ENCODE measurements at regions not wholly inside any gene's neighbourhood (a gene's known extent, or its start where the extent isn't known, plus 50 kb on each side); places are given as distances from the start of the nearest gene placed in this dataset.
"Not testable (repeated sequence)": the region's sequence is repeated elsewhere in the genome, so short reads cannot be mapped to it uniquely, and the experiment has no call there.

- Mint-ChIP-seq H3K9me3 (no peaks in the 10 kb centered on the region), H3K4me3 (no peak overlapping the region), H3K27ac (ENCODE audit: low read depth) (no peak overlapping the region), H3K36me3 (ENCODE audit: insufficient read depth) (no peaks in the 10 kb centered on the region), H3K4me1 (no peaks in the 10 kb centered on the region), H3K27me3 (peaks cover 11% of the 10 kb centered on the region)
- DNase-seq (ENCODE audit: low spot score in 2 of 2) (no peak), ATAC-seq (replicated peaks; ENCODE audit: extremely low read depth, poor library complexity, severe bottlenecking) (no peak)
Measured at GRCh38 chr2:136715146-136715545, 50.2 kb upstream of the THSD7B start.

GRCh38 chr2:136714452-136714951, 50.8 kb upstream of the THSD7B start:
- Mint-ChIP-seq H3K36me3 (ENCODE audit: insufficient read depth) (no peaks in the 10 kb centered on the region), H3K27ac (ENCODE audit: low read depth) (no peak overlapping the region), H3K4me1 (no peaks in the 10 kb centered on the region), H3K9me3 (no peaks in the 10 kb centered on the region), H3K27me3 (peaks cover 11% of the 10 kb centered on the region), H3K4me3 (no peak overlapping the region)
- no peak for DNase-seq (ENCODE audit: low spot score in 2 of 2)
- no peak for ATAC-seq (replicated peaks; ENCODE audit: extremely low read depth, poor library complexity, severe bottlenecking)

- Mint-ChIP-seq H3K4me1 (no peaks in the 10 kb centered on the region), H3K27me3 (peaks cover 11% of the 10 kb centered on the region), H3K4me3 (no peak overlapping the region), H3K9me3 (no peaks in the 10 kb centered on the region), H3K36me3 (ENCODE audit: insufficient read depth) (no peaks in the 10 kb centered on the region), H3K27ac (ENCODE audit: low read depth) (no peak overlapping the region)
- no peak for DNase-seq (ENCODE audit: low spot score in 2 of 2)
- ATAC-seq (replicated peaks; ENCODE audit: extremely low read depth, poor library complexity, severe bottlenecking): no peak
Measured at GRCh38 chr2:136713739-136714138, 51.6 kb upstream of the THSD7B start.

DNA sequence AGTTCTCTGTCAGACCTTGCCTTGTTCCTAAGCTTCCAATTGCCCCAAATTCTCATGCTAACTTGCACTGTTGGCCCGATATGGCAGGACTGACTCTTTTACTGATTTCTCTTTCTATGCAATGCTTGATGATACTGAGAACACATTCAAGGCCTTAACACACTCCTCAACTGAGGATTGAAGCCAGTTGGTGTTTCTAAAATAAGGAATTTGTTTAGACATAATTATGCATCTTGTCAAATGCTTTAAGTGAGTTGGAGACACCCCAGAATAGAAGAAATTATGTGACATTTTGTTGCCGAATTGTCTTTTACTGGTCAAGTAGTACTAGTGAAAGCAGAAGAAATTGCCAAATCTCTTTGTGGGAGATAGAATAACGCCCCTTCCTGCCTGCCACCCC, 60.0 kb upstream of the THSD7B start:
- peaks cover 7% of the 10 kb centered on the region for H3K9me3 Mint-ChIP-seq
- H3K4me1 Mint-ChIP-seq: no peaks in the 10 kb centered on the region
- no peak overlapping the region for H3K4me3 Mint-ChIP-seq
- H3K36me3 Mint-ChIP-seq (ENCODE audit: insufficient read depth): no peaks in the 10 kb centered on the region
- DNase-seq (ENCODE audit: low spot score in 2 of 2): no peak
- no peak for ATAC-seq (replicated peaks; ENCODE audit: extremely low read depth, poor library complexity, severe bottlenecking)
- no peak overlapping the region for H3K27ac Mint-ChIP-seq (ENCODE audit: low read depth)
- no peaks in the 10 kb centered on the region for H3K27me3 Mint-ChIP-seq

DNA sequence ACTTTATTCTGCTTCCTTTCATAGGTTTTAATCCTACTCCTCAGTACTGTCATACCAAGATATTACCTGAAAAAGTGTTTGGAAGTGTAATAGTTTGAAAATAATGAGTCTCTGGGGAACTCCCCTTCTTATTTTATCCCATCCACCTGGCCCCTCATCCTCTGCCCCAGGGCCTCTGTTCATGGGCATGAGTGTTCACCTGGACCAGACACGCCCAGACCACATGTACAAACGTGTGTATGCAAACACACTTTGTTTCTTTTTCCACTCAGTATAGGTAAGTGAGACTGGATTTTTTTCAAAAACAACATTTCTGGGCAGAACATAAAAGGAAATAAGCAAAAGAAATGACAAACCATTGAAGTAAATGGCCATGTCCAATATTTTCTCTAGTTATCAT, 62.1 kb upstream of the THSD7B start:
- Mint-ChIP-seq H3K27ac (ENCODE audit: low read depth) (no peak overlapping the region), H3K27me3 (no peaks in the 10 kb centered on the region), H3K4me3 (no peak overlapping the region), H3K9me3 (peaks cover 7% of the 10 kb centered on the region), H3K4me1 (no peaks in the 10 kb centered on the region), H3K36me3 (ENCODE audit: insufficient read depth) (no peaks in the 10 kb centered on the region)
- ATAC-seq (replicated peaks; ENCODE audit: extremely low read depth, poor library complexity, severe bottlenecking) (no peak), DNase-seq (ENCODE audit: low spot score in 2 of 2) (no peak)

DNA sequence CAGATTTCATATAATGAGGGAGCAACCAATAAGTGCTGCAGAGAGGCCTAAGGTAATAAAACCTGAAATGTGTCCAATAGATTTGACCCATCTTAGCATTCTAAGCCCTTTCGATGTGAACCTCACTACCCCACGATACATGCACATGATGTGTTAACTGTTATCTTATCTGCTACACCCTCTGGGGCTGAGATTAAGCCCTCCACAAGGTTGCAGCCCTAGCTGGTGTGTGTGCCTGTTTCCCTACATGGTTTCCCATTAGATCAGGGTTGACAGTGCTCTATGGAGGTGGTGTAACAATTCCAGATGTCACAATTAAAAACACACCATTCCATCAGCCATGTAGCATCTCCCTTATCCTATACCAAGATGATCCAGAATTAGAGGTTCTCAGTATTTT, 68.9 kb upstream of the THSD7B start:
- Mint-ChIP-seq H3K27me3 (no peaks in the 10 kb centered on the region), H3K4me1 (no peaks in the 10 kb centered on the region), H3K9me3 (peaks cover 9% of the 10 kb centered on the region), H3K27ac (ENCODE audit: low read depth) (no peak overlapping the region), H3K4me3 (no peak overlapping the region), H3K36me3 (ENCODE audit: insufficient read depth) (no peaks in the 10 kb centered on the region)
- ATAC-seq (replicated peaks; ENCODE audit: extremely low read depth, poor library complexity, severe bottlenecking): no peak
- no peak for DNase-seq (ENCODE audit: low spot score in 2 of 2)

GRCh38 chr2:136693966-136694365, 71.4 kb upstream of the THSD7B start:
- Mint-ChIP-seq H3K4me3 (no peak overlapping the region), H3K27me3 (no peaks in the 10 kb centered on the region), H3K27ac (ENCODE audit: low read depth) (no peak overlapping the region), H3K4me1 (no peaks in the 10 kb centered on the region), H3K36me3 (ENCODE audit: insufficient read depth) (no peaks in the 10 kb centered on the region), H3K9me3 (peaks cover 10% of the 10 kb centered on the region)
- no peak for ATAC-seq (replicated peaks; ENCODE audit: extremely low read depth, poor library complexity, severe bottlenecking)
- no peak for DNase-seq (ENCODE audit: low spot score in 2 of 2)

GRCh38 chr2:136680079-136680478, 85.3 kb upstream of the THSD7B start:
- H3K4me3 Mint-ChIP-seq; H3K4me1 Mint-ChIP-seq; H3K27ac Mint-ChIP-seq (ENCODE audit: low read depth); H3K9me3 Mint-ChIP-seq; ATAC-seq (replicated peaks; ENCODE audit: extremely low read depth, poor library complexity, severe bottlenecking); DNase-seq (ENCODE audit: low spot score in 2 of 2); H3K36me3 Mint-ChIP-seq (ENCODE audit: insufficient read depth): not testable (repeated sequence)
- peaks cover 27% of the 10 kb centered on the region for H3K27me3 Mint-ChIP-seq

DNA sequence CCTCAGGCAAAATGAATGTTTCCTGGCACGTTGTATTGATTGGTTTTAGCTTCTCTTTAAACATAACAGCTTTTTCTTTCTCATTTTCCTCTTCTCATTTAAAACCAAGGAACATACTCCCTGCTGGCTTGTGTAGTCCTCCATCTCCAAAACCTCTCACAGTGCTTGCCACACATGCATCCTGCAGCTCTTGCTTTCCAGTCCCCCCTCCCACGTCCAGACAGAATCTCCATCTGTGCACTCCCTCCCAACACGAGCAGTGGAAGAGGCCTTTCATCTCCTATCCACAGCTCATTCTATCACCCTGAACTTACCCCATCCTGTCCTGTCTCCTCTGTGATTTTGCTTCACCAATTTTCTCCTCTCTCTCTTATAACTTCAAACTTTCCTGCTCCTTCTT, 99.6 kb upstream of the THSD7B start:
- peaks cover 10% of the 10 kb centered on the region for H3K9me3 Mint-ChIP-seq
- ATAC-seq (replicated peaks; ENCODE audit: extremely low read depth, poor library complexity, severe bottlenecking): no peak

DNA sequence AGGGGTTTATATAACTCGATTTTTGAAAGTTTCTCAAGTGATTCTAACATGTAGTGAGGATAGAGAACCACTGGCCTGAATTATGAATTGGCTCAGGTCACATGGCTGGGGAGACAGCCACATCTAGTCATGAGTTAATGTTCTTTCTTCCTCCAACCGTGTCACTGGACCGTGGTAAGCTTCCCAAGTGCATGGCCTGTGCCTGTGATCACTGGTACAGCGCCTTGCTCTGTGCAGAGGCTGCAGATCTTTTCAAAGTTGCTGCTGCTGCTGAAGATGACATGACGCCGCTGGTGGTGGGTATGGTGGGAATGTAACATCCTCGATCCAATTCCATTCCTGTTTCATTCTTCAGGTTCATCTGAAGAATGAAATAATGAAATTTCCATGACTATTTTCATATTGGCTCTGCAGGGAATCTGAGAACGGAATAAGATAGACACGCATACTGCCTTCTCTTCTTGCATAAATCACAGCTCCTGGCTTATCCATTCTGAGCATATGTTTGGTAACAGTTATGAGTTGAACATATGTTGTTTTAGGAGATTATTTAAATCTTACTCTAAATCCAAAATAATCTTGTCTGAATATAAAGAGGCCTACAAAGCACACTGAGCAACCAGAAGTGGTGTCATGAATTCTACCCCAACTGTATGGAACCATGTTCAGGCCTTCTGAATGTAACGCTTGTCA, 100.5 kb upstream of the THSD7B start:
- H3K36me3 Mint-ChIP-seq (ENCODE audit: insufficient read depth): no peaks in the 10 kb centered on the region
- H3K4me1 Mint-ChIP-seq: no peaks in the 10 kb centered on the region
- no peak overlapping the region for H3K27ac Mint-ChIP-seq (ENCODE audit: low read depth)
- no peaks in the 10 kb centered on the region for H3K27me3 Mint-ChIP-seq
- no peak for DNase-seq (ENCODE audit: low spot score in 2 of 2)
- H3K4me3 Mint-ChIP-seq: no peak overlapping the region
- no peak for ATAC-seq (replicated peaks; ENCODE audit: extremely low read depth, poor library complexity, severe bottlenecking)
- peaks cover 10% of the 10 kb centered on the region for H3K9me3 Mint-ChIP-seq

More for the DNA sequence above, 99.6 kb upstream of the THSD7B start:
- Mint-ChIP-seq H3K4me3 (no peak overlapping the region), H3K27ac (ENCODE audit: low read depth) (no peak overlapping the region), H3K4me1 (no peaks in the 10 kb centered on the region), H3K36me3 (ENCODE audit: insufficient read depth) (no peaks in the 10 kb centered on the region), H3K27me3 (no peaks in the 10 kb centered on the region)
- DNase-seq (ENCODE audit: low spot score in 2 of 2): no peak

DNA sequence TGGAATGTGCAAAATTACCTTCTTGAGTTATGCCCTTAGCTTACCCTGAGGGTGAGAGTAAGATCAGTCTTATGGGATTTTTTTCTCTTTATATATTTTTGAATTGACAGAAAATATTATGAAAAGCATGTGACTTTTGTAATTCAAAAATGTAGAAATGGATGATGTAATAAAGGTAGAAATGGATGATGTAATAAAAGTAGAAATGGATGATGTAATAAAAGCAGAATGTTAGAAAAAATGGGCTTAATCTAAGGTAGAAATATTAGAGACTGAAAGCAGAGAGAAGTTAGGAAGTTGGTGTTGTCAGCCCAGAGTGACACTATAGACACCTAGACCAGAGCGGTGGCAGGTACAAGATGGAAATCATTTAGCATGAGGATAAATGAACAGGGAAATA, 107.1 kb upstream of the THSD7B start:
- Mint-ChIP-seq H3K9me3 (no peaks in the 10 kb centered on the region), H3K4me3 (no peak overlapping the region), H3K4me1 (no peaks in the 10 kb centered on the region), H3K27me3 (peaks cover 11% of the 10 kb centered on the region), H3K36me3 (ENCODE audit: insufficient read depth) (no peaks in the 10 kb centered on the region), H3K27ac (ENCODE audit: low read depth) (no peak overlapping the region)
- DNase-seq (ENCODE audit: low spot score in 2 of 2) (no peak), ATAC-seq (replicated peaks; ENCODE audit: extremely low read depth, poor library complexity, severe bottlenecking) (no peak)

DNA sequence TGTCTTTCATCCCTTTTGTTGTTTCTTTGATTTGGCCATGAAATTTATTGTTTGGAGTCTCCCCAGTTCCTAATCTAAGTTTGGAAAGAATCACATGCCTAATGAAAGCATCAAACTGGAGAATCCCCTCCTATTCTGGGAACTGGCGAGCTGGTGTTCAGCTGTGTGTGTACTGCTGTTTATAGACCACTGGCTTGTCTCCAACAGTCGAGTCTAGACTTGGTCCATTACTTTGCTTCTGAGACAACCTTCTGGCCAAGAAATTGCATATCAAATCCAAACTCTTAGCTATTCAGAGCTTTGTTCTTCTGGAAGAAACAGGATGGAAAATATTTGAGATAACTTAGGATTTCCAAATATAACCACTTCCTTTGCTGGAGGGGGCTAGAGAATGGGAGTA, 111.5 kb upstream of the THSD7B start:
- Mint-ChIP-seq H3K9me3 (no peaks in the 10 kb centered on the region), H3K4me1 (no peaks in the 10 kb centered on the region), H3K27me3 (peaks cover 21% of the 10 kb centered on the region), H3K27ac (ENCODE audit: low read depth) (no peak overlapping the region), H3K4me3 (no peak overlapping the region), H3K36me3 (ENCODE audit: insufficient read depth) (no peaks in the 10 kb centered on the region)
- DNase-seq (ENCODE audit: low spot score in 2 of 2) (no peak), ATAC-seq (replicated peaks; ENCODE audit: extremely low read depth, poor library complexity, severe bottlenecking) (no peak)

GRCh38 chr2:136651456-136652010, 113.8 kb upstream of the THSD7B start:
- DNase-seq (ENCODE audit: low spot score in 2 of 2) (no peak), ATAC-seq (replicated peaks; ENCODE audit: extremely low read depth, poor library complexity, severe bottlenecking) (no peak)
- H3K9me3 Mint-ChIP-seq: no peaks in the 10 kb centered on the region
- peaks cover 32% of the 10 kb centered on the region for H3K27me3 Mint-ChIP-seq
- no peaks in the 10 kb centered on the region for H3K4me1 Mint-ChIP-seq
- no peak overlapping the region for H3K4me3 Mint-ChIP-seq
- no peaks in the 10 kb centered on the region for H3K36me3 Mint-ChIP-seq (ENCODE audit: insufficient read depth)
- H3K27ac Mint-ChIP-seq (ENCODE audit: low read depth): no peak overlapping the region

All from central memory CD8-positive, alpha-beta T cell (primary cell).